ENCODE measurements at regions not wholly inside any gene's neighbourhood (a gene's known extent, or its start where the extent isn't known, plus 50 kb on each side); places are given as distances from the start of the nearest gene placed in this dataset.

- no peak for DNase-seq (ENCODE audit: low read depth)
- Histone ChIP-seq H3K4me3 (ENCODE audit: low read depth, low read length) (no peak overlapping the region), H3K36me3 (ENCODE audit: control insufficient read depth, insufficient read depth, low read length) (no peaks in the 10 kb centered on the region), H3K27me3 (ENCODE audit: control insufficient read depth, insufficient read depth, low read length) (no peaks in the 10 kb centered on the region)
- ChIA-PET CTCF (no interaction called here), POLR2A (no interaction called here)
- no peak for TF ChIP-seq CTCF (IDR thresholded peaks at IDR 0.05; ENCODE audit: insufficient read depth, low read depth, low read length)
These were observed 99.4 kb downstream of the RBFOX3 start for GRCh38 chr17:79511471-79511870.

- Histone ChIP-seq H3K4me3 (ENCODE audit: low read depth, low read length) (no peak overlapping the region), H3K27me3 (ENCODE audit: control insufficient read depth, insufficient read depth, low read length) (no peaks in the 10 kb centered on the region), H3K36me3 (ENCODE audit: control insufficient read depth, insufficient read depth, low read length) (no peaks in the 10 kb centered on the region)
- ChIA-PET CTCF (no interaction called here), POLR2A (no interaction called here)
- TF ChIP-seq CTCF (IDR thresholded peaks at IDR 0.05; ENCODE audit: insufficient read depth, low read depth, low read length) = no peak
- no peak for DNase-seq (ENCODE audit: low read depth)
These were observed 100.8 kb downstream of the RBFOX3 start for GRCh38 chr17:79510071-79510470.

GRCh38 chr17:79509490-79509889 lies 101.4 kb downstream of the RBFOX3 start:
- H3K4me3 ChIP-seq (ENCODE audit: low read depth, low read length) = no peak overlapping the region
- H3K36me3 ChIP-seq (ENCODE audit: control insufficient read depth, insufficient read depth, low read length) = no peaks in the 10 kb centered on the region
- no peak for DNase-seq (ENCODE audit: low read depth)
- ChIA-PET POLR2A (no interaction called here), CTCF (no interaction called here)
- no peak for TF ChIP-seq CTCF (IDR thresholded peaks at IDR 0.05; ENCODE audit: insufficient read depth, low read depth, low read length)
- H3K27me3 ChIP-seq (ENCODE audit: control insufficient read depth, insufficient read depth, low read length) = no peaks in the 10 kb centered on the region

- H3K4me3 ChIP-seq (ENCODE audit: low read depth, low read length) = no peak overlapping the region
- CTCF ChIA-PET = no interaction called here
- TF ChIP-seq CTCF (IDR thresholded peaks at IDR 0.05; ENCODE audit: insufficient read depth, low read depth, low read length) = no peak
- H3K36me3 ChIP-seq (ENCODE audit: control insufficient read depth, insufficient read depth, low read length) = no peaks in the 10 kb centered on the region
- POLR2A ChIA-PET = no interaction called here
- no peaks in the 10 kb centered on the region for H3K27me3 ChIP-seq (ENCODE audit: control insufficient read depth, insufficient read depth, low read length)
- no peak for DNase-seq (ENCODE audit: low read depth)
These were observed 101.8 kb downstream of the RBFOX3 start for GRCh38 chr17:79509008-79509407.

GRCh38 chr17:79508291-79508716 lies 102.5 kb downstream of the RBFOX3 start:
- Histone ChIP-seq H3K36me3 (ENCODE audit: control insufficient read depth, insufficient read depth, low read length) (no peaks in the 10 kb centered on the region), H3K27me3 (ENCODE audit: control insufficient read depth, insufficient read depth, low read length) (no peaks in the 10 kb centered on the region), H3K4me3 (ENCODE audit: low read depth, low read length) (no peak overlapping the region)
- no peak for DNase-seq (ENCODE audit: low read depth)
- POLR2A ChIA-PET = no interaction called here
- no peak for TF ChIP-seq CTCF (IDR thresholded peaks at IDR 0.05; ENCODE audit: insufficient read depth, low read depth, low read length)
- CTCF ChIA-PET = no interaction called here

Measured in BJ (cell line).